ENCODE measurements at regions not wholly inside any gene's neighbourhood (a gene's known extent, or its start where the extent isn't known, plus 50 kb on each side); places are given as distances from the start of the nearest gene placed in this dataset.

- no peak for TF ChIP-seq CTCF (IDR thresholded peaks at IDR 0.05)
- DNase-seq (peak in 1 of 4 donors; percentile 64), ATAC-seq (no peak)
- no peaks in the 10 kb centered on the region for H3K9me3 ChIP-seq
- peaks cover 0 to 8% of the 10 kb centered on the region in 2 donors for H3K4me1 ChIP-seq
- no peaks in the 10 kb centered on the region for H3K27me3 ChIP-seq
- intact Hi-C loops (cut with DNase I): no loop called here
- no peak overlapping the region for H3K27ac ChIP-seq
- H3K4me3 ChIP-seq: no peak overlapping the region
- H3K36me3 ChIP-seq: no peaks in the 10 kb centered on the region
Observed at GRCh38 chr11:4191031-4191571, 96.5 kb downstream of the RRM1 start.

- H3K4me1 ChIP-seq: peaks cover 0 to 8% of the 10 kb centered on the region in 2 donors
- H3K36me3 ChIP-seq: no peaks in the 10 kb centered on the region
- TF ChIP-seq CTCF (IDR thresholded peaks at IDR 0.05): no peak
- ATAC-seq (no peak), DNase-seq (no peak)
- H3K27ac ChIP-seq: no peak overlapping the region
- intact Hi-C loops (cut with DNase I): no loop called here
- no peaks in the 10 kb centered on the region for H3K9me3 ChIP-seq
- no peak overlapping the region for H3K4me3 ChIP-seq
- no peaks in the 10 kb centered on the region for H3K27me3 ChIP-seq
Observed at GRCh38 chr11:4190519-4190918, 95.9 kb downstream of the RRM1 start.

DNA sequence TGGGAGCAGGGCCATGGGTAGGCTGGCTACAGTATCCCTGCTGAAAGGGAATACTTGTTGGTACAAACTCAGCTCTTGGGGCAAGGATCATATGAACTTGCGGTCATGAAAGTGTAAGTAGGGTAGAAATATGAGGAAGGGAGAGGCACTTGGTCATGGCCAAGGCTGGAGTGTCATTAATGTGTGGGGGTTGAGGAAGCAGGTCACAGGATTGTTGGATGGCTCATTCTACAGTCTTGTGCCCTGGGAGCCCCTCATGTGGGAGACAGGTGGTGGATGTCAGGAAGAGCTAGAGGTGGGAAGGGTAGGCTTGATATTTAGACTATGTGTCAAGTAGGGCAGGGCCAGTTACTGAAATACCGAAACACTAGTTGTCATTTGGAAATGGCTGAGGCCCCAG, 95.5 kb downstream of the RRM1 start:
- DNase-seq: no peak
- Histone ChIP-seq H3K36me3 (no peaks in the 10 kb centered on the region), H3K4me1 (peaks cover 0 to 8% of the 10 kb centered on the region in 2 donors), H3K4me3 (no peak overlapping the region), H3K27ac (no peak overlapping the region), H3K9me3 (no peaks in the 10 kb centered on the region), H3K27me3 (no peaks in the 10 kb centered on the region)
- no peak for ATAC-seq
- intact Hi-C loops (cut with DNase I): no loop called here
- TF ChIP-seq CTCF (IDR thresholded peaks at IDR 0.05): no peak

Measured in left lung (tissue), 4 donors.